ENCODE measurements at regions not wholly inside any gene's neighbourhood (a gene's known extent, or its start where the extent isn't known, plus 50 kb on each side); places are given as distances from the start of the nearest gene placed in this dataset.
A peak's percentile ranks its signal among the peaks of the same experiment; 100 is the strongest.

DNA sequence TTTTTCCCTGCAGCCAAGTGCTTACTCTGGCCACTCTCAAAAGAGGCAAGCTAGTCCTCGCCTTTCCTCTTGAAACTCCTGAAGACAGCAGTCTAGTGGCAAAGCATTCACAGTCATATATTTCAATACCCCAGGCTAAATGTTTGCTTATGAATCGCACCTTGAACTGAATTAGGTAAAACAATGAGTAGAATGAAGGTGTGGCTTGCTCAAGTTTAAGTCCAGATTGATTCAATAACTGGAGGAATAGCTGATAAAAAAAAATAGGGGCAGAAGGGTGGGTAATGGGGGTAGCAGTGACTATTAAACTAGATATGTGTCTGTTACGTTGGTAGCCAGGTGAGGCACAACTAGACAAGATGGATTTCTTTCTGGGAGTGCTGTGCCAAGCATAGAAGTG, 88.2 kb upstream of the EPB41L3 start:
- DNase-seq: no peak

- no peak for DNase-seq
These were observed 87.2 kb upstream of the EPB41L3 start for GRCh38 chr18:5630900-5631413.

DNA sequence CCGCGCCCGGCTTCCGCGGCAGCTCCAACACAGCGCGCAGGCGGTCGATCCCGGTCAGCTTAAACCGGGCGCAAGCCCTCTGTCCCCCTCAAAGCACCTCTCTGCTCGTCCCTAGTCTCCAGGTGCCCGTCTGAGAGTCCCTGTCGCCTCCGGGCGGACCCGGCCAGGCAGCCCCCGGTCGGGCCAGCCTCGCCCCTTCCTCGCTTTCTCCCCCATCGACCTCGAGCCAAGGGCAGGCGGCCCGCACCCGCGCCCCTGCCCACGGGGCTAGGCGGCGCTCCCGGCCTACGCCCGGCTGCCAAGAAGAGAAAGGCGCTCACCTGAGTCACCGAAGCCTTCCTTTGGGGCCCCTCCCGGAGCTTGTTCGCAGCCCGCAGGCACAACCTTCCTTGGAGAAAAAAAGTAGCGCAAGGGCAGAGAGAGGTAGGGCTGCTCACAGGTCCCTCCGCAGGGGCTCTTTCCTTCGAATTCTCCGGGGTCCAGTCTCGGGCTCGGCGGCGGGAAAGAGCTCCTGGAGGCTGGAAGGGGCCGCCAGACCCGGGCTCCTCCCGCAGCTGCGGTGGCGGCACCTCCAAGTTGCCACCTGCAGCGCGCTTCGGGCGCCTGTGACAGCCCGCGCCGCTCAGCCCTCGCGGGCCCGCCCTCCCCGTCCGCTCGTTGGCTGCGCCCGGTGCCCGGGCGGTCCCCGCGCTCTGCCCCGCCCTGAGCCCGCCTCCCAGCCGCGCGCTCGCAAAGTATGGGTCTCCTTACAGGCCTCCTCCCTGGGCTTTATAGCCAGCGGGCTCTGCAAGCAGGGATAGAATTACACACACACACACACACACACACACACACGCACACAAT, 86.5 kb upstream of the EPB41L3 start:
- peak in 1 of 2 experiments; percentile 4 for DNase-seq

GRCh38 chr18:5628512-5629255, 84.9 kb upstream of the EPB41L3 start:
- no peak for DNase-seq

DNA sequence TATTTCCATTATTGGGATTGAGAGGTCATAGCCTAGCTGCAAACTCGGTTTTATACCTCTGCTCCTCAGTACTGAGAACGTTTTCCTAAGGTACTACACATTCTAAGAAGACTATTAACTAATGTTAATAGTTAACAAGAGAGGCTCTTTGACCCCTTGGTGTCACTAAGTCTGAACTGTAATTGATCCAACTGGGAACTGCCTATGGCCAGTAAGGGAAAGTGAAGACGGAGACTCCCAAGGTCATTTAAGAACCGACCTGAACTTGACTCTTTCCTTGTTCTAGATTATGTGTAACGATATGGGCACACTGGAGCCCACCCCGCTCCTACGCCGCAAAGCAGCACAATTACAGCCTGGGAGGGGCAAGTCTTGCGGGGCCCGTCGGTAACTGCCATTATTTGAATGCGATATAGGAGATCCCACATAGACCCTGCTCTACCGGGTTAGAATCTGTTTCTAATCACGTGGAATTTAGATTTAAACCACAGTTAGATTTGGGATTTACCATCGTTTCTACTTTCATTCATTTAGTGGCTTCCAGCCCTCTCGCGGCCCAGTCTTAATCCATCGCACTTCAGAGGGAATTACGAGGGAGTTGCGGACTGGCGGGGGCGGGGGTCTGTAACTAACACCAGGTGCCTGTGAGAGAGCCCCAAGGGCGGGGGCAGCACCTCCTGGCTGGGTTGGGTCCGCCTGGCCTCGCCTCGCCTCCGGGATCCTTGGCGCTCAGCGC, 84.1 kb upstream of the EPB41L3 start:
- no peak for DNase-seq

DNA sequence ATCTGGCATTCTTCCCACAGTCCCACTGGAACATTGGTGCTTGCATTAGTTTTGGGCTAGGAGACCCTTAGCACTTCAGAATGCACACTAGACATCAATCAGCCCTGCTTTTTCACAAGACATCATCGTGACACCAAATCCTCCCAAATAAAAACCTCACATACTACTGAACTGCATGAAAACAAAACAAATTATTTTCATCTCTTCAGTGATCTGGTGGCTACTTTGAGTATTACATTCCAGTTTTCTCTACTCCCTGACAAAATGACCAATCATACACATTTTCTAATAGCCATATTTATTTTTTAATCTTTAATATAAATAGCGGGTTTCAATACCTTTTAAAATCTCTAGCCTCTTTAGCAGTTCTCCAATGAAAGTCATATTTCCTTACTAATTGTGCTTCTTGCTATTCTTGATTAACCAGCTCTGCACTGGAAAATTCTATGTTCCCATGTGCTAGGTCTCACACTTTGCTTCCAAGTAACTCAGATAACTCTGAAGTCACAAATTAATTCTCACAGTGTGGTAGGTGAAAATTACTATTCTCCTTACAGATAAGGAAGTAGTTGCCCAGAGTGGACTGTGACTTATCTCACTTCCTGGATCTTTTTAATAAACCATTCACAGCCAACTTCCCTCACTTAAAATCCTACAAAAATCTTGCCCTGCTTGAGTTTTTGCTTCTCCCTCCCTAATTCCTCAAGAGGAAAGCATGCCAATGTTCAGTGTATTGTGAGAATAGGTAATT, 82.5 kb upstream of the EPB41L3 start:
- DNase-seq: no peak

GRCh38 chr18:5625076-5625475, 81.3 kb upstream of the EPB41L3 start:
- no peak for DNase-seq

- DNase-seq: no peak
These were observed 79.1 kb upstream of the EPB41L3 start for GRCh38 chr18:5622905-5623304.

DNA sequence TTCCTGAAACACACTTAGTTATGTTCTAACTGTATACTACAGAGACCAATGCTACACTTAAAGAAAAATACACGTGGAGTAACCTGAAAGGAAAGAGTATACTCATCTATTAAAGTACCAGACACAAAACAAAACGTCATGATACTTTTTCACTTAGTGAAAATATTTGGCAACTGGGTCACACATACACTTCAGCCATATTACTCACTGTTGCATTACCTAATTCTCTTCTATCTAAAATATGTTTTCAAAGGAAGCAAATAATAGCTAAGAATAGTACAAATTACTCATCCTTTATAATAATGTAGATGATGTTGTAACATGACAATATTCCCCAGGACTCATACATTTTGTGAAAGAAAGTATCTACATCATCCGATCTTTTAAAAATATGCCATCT, 76.5 kb upstream of the EPB41L3 start:
- DNase-seq: no peak

GRCh38 chr18:5619376-5619775, 75.6 kb upstream of the EPB41L3 start:
- DNase-seq: no peak

GRCh38 chr18:5618047-5618688, 74.4 kb upstream of the EPB41L3 start:
- no peak for DNase-seq

DNA sequence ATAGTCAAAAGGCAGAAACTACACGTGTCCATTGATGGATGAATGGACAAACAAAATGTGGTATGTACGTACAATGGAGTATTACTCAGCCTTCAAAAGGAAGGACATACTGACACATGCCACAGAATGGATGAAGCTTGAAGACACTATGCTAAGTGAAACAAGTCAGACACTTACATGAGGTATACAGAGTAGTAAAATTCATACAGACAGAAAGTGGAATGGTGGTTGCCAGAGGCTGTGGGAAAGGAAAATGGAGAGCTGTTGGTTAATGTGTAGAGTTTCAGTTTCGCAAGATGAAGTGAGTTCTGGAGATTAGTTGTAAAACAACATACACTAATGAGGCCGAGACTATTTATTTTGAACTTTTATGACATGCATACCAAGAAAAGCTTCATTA, 67.4 kb upstream of the EPB41L3 start:
- DNase-seq: no peak

DNA sequence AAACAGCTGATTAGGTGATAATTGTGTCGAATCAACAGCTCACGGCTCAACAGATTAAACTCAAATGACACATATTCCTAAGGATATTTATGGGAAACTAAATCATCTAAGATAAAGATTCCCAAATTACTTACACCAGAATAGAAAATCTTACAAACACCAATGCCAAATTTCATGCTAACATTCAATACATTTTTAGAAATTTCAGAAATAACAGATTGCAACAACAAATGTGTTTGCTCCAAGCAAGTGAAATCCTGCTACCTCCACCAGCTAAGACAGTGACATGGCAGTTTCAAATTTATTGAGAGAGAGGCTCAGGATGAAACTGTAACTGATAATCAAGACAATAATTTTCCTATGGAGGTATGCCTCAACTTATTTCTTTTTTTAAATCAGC, 65.0 kb upstream of the EPB41L3 start:
- no peak for DNase-seq

DNA sequence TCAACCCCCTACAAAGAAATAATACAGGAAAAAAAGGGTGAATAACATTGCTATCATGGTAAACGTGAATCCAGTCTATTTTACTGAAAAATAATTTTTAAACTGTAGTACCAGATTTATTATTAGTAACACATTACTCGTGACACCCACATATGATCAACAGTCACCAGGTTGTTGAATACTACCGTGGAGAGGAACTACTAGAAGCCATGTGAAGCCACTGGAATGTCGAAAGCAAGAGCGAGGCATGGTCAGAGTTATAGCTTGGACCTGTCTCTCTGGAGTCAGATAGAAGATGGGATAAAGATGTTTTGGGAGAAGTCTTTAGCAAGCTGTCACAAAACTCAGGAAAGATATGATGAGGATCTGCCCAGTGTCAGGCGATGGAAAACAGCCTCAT, 63.2 kb upstream of the EPB41L3 start:
- no peak for DNase-seq

- no peak for DNase-seq
These were observed 61.0 kb upstream of the EPB41L3 start for GRCh38 chr18:5604778-5605177.

GRCh38 chr18:5603153-5603552, 59.4 kb upstream of the EPB41L3 start:
- DNase-seq: no peak

DNA sequence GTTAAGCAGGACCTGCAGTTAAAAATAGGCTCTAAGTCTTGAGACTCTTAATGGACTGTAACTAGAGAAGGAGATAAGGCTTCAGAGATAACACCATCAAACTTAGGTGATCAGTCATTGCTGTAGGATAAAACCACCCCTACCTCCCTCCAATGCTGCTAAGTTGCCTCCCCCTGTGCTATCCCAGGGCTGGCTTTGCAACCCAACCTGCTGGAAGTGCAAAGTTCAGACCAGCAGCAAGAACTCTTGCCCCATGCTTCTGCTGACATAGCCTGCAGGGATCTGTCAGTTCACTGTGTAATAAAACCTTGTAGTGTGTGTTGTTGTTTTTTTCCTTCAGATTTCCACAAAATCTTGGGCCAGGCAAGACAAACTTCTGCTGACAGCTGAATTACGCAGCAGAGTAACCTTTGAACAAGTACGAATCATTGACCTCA, 57.4 kb upstream of the EPB41L3 start:
- DNase-seq: no peak

DNA sequence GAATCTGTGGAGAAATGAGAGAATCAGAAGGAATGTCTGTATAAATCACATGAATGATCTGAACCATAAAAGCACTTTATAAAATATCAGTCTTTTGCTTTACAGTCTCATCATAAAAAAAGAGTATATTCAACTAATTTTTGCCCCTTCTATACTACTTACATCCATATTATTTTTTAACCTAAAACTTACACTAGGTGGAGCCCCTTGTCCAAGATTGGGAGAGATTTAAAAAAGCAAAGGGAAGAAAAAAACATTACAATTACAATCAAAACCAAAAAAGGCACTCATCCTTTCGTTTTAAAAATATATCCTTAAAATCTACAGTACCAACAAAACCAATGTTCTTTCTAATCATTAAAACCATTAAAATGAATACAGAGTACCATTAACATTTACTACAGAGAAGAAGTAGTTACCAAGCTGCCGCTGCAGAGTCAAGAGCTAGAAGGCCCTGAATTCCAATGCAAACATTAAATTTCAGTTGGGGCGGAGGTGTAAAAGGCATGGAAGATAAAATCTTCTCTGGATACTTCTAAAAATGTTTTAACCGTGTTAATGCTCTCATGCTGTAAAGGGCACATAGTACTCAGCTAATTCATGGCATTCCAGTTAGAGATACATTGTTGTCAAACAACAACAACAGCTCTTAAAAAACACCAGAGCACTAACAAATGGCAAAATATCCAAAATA, 56.7 kb upstream of the EPB41L3 start:
- DNase-seq: peak in 1 of 2 experiments; percentile 2

DNA sequence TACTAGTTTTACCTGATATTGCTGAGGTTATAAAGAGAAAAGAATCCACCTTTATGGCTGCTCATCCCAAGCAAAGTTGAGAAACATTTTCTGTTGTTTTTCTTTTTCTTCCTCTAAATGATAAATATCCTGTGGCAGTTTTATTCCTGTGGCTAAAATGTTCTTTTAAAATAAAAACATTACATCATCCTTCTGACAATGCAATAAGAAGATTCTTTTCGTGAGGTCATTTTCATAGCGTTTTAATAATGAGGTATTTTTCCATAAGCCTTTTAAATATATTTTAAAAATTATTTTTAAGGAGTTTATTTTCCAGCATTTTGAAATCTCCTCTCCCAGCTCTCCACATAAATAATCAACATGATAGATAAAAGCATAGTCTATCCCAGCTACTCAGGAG, 52.8 kb upstream of the EPB41L3 start:
- no peak for DNase-seq

Measured in NCI-H446 (cell line).